ENCODE measurements at regions not wholly inside any gene's neighbourhood (a gene's known extent, or its start where the extent isn't known, plus 50 kb on each side); places are given as distances from the start of the nearest gene placed in this dataset.

DNA sequence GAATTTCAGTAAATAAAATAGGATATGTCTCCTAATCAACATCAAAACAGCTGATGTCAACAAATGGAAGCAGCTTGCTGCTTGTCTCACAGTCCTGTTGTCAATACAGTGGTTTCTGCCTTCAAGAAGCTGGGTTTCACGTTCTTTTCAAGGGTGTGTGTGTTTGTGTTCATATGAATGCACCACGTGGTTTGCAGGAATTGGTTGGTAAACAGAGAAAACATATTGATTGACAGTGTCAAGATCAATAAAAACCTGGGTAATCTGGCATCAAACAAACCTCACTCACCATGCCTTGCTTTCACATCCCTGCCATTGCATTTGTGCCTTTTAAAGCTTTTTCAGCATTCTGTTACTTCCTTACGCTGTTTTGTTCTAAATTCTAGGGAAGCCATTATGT, 585.7 kb upstream of the CA10 start:
- TF ChIP-seq, protein P1, sequence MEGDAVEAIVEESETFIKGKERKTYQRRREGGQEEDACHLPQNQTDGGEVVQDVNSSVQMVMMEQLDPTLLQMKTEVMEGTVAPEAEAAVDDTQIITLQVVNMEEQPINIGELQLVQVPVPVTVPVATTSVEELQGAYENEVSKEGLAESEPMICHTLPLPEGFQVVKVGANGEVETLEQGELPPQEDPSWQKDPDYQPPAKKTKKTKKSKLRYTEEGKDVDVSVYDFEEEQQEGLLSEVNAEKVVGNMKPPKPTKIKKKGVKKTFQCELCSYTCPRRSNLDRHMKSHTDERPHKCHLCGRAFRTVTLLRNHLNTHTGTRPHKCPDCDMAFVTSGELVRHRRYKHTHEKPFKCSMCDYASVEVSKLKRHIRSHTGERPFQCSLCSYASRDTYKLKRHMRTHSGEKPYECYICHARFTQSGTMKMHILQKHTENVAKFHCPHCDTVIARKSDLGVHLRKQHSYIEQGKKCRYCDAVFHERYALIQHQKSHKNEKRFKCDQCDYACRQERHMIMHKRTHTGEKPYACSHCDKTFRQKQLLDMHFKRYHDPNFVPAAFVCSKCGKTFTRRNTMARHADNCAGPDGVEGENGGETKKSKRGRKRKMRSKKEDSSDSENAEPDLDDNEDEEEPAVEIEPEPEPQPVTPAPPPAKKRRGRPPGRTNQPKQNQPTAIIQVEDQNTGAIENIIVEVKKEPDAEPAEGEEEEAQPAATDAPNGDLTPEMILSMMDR (tag by site-specific recombination; IDR thresholded peaks at IDR 0.05) = no peak
- TF ChIP-seq ZNF629 (tag by site-specific recombination; IDR thresholded peaks at IDR 0.05) = no peak
- TF ChIP-seq, protein P2, sequence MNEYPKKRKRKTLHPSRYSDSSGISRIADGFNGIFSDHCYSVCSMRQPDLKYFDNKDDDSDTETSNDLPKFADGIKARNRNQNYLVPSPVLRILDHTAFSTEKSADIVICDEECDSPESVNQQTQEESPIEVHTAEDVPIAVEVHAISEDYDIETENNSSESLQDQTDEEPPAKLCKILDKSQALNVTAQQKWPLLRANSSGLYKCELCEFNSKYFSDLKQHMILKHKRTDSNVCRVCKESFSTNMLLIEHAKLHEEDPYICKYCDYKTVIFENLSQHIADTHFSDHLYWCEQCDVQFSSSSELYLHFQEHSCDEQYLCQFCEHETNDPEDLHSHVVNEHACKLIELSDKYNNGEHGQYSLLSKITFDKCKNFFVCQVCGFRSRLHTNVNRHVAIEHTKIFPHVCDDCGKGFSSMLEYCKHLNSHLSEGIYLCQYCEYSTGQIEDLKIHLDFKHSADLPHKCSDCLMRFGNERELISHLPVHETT (tag by site-specific recombination; IDR thresholded peaks at IDR 0.05) = no peak
- no peak for TF ChIP-seq ZNF184 (tag by site-specific recombination; IDR thresholded peaks at IDR 0.05)
- TF ChIP-seq, protein P3, sequence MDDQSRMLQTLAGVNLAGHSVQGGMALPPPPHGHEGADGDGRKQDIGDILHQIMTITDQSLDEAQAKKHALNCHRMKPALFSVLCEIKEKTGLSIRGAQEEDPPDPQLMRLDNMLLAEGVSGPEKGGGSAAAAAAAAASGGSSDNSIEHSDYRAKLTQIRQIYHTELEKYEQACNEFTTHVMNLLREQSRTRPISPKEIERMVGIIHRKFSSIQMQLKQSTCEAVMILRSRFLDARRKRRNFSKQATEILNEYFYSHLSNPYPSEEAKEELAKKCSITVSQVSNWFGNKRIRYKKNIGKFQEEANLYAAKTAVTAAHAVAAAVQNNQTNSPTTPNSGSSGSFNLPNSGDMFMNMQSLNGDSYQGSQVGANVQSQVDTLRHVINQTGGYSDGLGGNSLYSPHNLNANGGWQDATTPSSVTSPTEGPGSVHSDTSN (CRISPR knock-in tag; IDR thresholded peaks at IDR 0.05) = no peak
- no peak for TF ChIP-seq BCL11A (tag by site-specific recombination; IDR thresholded peaks at IDR 0.05; ENCODE audit: low read depth)
- TF ChIP-seq, protein P4, sequence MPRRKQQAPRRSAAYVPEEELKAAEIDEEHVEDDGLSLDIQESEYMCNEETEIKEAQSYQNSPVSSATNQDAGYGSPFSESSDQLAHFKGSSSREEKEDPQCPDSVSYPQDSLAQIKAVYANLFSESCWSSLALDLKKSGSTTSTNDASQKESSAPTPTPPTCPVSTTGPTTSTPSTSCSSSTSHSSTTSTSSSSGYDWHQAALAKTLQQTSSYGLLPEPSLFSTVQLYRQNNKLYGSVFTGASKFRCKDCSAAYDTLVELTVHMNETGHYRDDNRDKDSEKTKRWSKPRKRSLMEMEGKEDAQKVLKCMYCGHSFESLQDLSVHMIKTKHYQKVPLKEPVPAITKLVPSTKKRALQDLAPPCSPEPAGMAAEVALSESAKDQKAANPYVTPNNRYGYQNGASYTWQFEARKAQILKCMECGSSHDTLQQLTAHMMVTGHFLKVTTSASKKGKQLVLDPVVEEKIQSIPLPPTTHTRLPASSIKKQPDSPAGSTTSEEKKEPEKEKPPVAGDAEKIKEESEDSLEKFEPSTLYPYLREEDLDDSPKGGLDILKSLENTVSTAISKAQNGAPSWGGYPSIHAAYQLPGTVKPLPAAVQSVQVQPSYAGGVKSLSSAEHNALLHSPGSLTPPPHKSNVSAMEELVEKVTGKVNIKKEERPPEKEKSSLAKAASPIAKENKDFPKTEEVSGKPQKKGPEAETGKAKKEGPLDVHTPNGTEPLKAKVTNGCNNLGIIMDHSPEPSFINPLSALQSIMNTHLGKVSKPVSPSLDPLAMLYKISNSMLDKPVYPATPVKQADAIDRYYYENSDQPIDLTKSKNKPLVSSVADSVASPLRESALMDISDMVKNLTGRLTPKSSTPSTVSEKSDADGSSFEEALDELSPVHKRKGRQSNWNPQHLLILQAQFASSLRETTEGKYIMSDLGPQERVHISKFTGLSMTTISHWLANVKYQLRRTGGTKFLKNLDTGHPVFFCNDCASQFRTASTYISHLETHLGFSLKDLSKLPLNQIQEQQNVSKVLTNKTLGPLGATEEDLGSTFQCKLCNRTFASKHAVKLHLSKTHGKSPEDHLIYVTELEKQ (tag by site-specific recombination; IDR thresholded peaks at IDR 0.05; ENCODE audit: borderline replicate concordance) = no peak
- TF ChIP-seq, protein P5, sequence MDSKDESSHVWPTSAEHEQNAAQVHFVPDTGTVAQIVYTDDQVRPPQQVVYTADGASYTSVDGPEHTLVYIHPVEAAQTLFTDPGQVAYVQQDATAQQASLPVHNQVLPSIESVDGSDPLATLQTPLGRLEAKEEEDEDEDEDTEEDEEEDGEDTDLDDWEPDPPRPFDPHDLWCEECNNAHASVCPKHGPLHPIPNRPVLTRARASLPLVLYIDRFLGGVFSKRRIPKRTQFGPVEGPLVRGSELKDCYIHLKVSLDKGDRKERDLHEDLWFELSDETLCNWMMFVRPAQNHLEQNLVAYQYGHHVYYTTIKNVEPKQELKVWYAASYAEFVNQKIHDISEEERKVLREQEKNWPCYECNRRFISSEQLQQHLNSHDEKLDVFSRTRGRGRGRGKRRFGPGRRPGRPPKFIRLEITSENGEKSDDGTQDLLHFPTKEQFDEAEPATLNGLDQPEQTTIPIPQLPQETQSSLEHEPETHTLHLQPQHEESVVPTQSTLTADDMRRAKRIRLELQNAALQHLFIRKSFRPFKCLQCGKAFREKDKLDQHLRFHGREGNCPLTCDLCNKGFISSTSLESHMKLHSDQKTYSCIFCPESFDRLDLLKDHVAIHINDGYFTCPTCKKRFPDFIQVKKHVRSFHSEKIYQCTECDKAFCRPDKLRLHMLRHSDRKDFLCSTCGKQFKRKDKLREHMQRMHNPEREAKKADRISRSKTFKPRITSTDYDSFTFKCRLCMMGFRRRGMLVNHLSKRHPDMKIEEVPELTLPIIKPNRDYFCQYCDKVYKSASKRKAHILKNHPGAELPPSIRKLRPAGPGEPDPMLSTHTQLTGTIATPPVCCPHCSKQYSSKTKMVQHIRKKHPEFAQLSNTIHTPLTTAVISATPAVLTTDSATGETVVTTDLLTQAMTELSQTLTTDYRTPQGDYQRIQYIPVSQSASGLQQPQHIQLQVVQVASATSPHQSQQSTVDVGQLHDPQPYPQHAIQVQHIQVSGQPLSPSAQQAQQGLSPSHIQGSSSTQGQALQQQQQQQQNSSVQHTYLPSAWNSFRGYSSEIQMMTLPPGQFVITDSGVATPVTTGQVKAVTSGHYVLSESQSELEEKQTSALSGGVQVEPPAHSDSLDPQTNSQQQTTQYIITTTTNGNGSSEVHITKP (tag by site-specific recombination; IDR thresholded peaks at IDR 0.05) = no peak
- no peak for TF ChIP-seq ZFP37 (tag by site-specific recombination; IDR thresholded peaks at IDR 0.05)
